ENCODE measurements at regions not wholly inside any gene's neighbourhood (a gene's known extent, or its start where the extent isn't known, plus 50 kb on each side); places are given as distances from the start of the nearest gene placed in this dataset.

- TF ChIP-seq POLR2A (IDR thresholded peaks at IDR 0.05; ENCODE audit: low read length): no peak
- TF ChIP-seq GATA1 (IDR thresholded peaks at IDR 0.05; ENCODE audit: low read depth, low read length): no peak
Observed at GRCh38 chr21:28762357-28762735, 230.3 kb downstream of the LTN1 start.
